NCI-H446 treated with DMSO at 0.1 percent for 48 hours (cell line): ENCODE measurements at regions not wholly inside any gene's neighbourhood (a gene's known extent, or its start where the extent isn't known, plus 50 kb on each side); places are given as distances from the start of the nearest gene placed in this dataset.
A peak's percentile ranks its signal among the peaks of the same experiment; 100 is the strongest.
"Not testable (repeated sequence)": the region's sequence is repeated elsewhere in the genome, so short reads cannot be mapped to it uniquely, and the experiment has no call there.

Source experiments
- DNase-seq: peaks from one replicate; lab custom pipeline; 2025; lab: John Stamatoyannopoulos, UW

GRCh38 chr4:177242651-177243286, 66.9 kb upstream of the NEIL3 start:
- no peak for DNase-seq

GRCh38 chr4:177246641-177247584, 62.8 kb upstream of the NEIL3 start:
- DNase-seq, result no peak

GRCh38 chr4:177250056-177250696, 59.5 kb upstream of the NEIL3 start:
- DNase-seq, result peak; percentile 8

- DNase-seq, result no peak
Measured at GRCh38 chr4:177251237-177251636, 58.4 kb upstream of the NEIL3 start.

GRCh38 chr4:177255359-177255758, 54.3 kb upstream of the NEIL3 start:
- no peak for DNase-seq

GRCh38 chr4:177256950-177257349, 52.7 kb upstream of the NEIL3 start:
- no peak for DNase-seq

GRCh38 chr4:177259466-177259865, 50.2 kb upstream of the NEIL3 start:
- not testable (repeated sequence) for DNase-seq
